ENCODE measurements at regions not wholly inside any gene's neighbourhood (a gene's known extent, or its start where the extent isn't known, plus 50 kb on each side); places are given as distances from the start of the nearest gene placed in this dataset.

- Histone ChIP-seq H3K4me1 (ENCODE audit: control insufficient read depth in 2 of 3, insufficient read depth in 2 of 3, low read depth in 1 of 3, low read length in 3 of 3) (no peaks in the 10 kb centered on the region), H3K36me3 (ENCODE audit: control insufficient read depth in 2 of 3, insufficient read depth in 3 of 3, low read length in 3 of 3) (no peaks in the 10 kb centered on the region), H3K9ac (ENCODE audit: low read length in 3 of 3) (no peak overlapping the region), H3K27me3 (ENCODE audit: control insufficient read depth, insufficient read depth, low read length) (no peaks in the 10 kb centered on the region), H3K9me3 (ENCODE audit: control insufficient read depth in 2 of 3, insufficient read depth in 1 of 3, low read length in 3 of 3) (no peaks in the 10 kb centered on the region), H3K4me3 (ENCODE audit: low read length in 3 of 3) (no peak overlapping the region), H3K27ac (ENCODE audit: low read depth in 2 of 2, low read length in 2 of 2) (no peak overlapping the region)
- no peak for FAIRE-seq
- DNase-seq = no peak
- TF ChIP-seq CTCF (IDR thresholded peaks at IDR 0.05; ENCODE audit: borderline replicate concordance, extremely low read depth, insufficient read depth) = no peak
- intact Hi-C loops (cut with DNase I) = no loop called here
These were observed 226.4 kb upstream of the POGK start for GRCh38 chr1:166612886-166613285.

GRCh38 chr1:166616206-166616605 is 223.1 kb upstream of the POGK start:
- Histone ChIP-seq H3K27me3 (ENCODE audit: control insufficient read depth, insufficient read depth, low read length) (no peaks in the 10 kb centered on the region), H3K4me3 (ENCODE audit: low read length in 3 of 3) (no peak overlapping the region), H3K4me1 (ENCODE audit: control insufficient read depth in 2 of 3, insufficient read depth in 2 of 3, low read depth in 1 of 3, low read length in 3 of 3) (no peaks in the 10 kb centered on the region), H3K9ac (ENCODE audit: low read length in 3 of 3) (no peak overlapping the region), H3K36me3 (ENCODE audit: control insufficient read depth in 2 of 3, insufficient read depth in 3 of 3, low read length in 3 of 3) (no peaks in the 10 kb centered on the region), H3K27ac (ENCODE audit: low read depth in 2 of 2, low read length in 2 of 2) (no peak overlapping the region), H3K9me3 (ENCODE audit: control insufficient read depth in 2 of 3, insufficient read depth in 1 of 3, low read length in 3 of 3) (no peaks in the 10 kb centered on the region)
- intact Hi-C loops (cut with DNase I) = no loop called here
- no peak for DNase-seq
- no peak for TF ChIP-seq CTCF (IDR thresholded peaks at IDR 0.05; ENCODE audit: borderline replicate concordance, extremely low read depth, insufficient read depth)
- peak; percentile 41 for FAIRE-seq

DNA sequence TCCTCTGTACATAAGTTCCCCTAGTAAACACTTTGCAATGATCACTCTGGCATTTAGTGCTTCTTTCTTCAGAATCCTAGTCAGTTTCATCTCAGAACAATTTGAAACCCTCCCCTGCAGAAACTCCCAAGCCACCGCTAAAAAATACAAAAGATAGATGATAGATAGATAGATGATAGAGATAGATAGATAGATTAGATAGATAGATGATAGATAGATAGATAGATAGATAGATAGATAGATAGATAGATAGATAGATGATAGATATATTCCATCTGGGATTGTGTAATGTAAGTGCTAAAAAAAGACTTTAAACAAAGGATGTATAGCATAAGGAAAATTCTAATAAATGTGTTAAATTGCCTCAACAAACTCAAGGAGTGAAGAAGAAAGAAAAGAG is 212.6 kb upstream of the POGK start:
- H3K36me3 ChIP-seq (ENCODE audit: control insufficient read depth in 2 of 3, insufficient read depth in 3 of 3, low read length in 3 of 3) = no peaks in the 10 kb centered on the region
- no peak for FAIRE-seq
- no peak for DNase-seq
- no peaks in the 10 kb centered on the region for H3K9me3 ChIP-seq (ENCODE audit: control insufficient read depth in 2 of 3, insufficient read depth in 1 of 3, low read length in 3 of 3)
- H3K27ac ChIP-seq (ENCODE audit: low read depth in 2 of 2, low read length in 2 of 2) = no peak overlapping the region
- H3K4me3 ChIP-seq (ENCODE audit: low read length in 3 of 3) = no peak overlapping the region
- no peaks in the 10 kb centered on the region for H3K27me3 ChIP-seq (ENCODE audit: control insufficient read depth, insufficient read depth, low read length)
- H3K4me1 ChIP-seq (ENCODE audit: control insufficient read depth in 2 of 3, insufficient read depth in 2 of 3, low read depth in 1 of 3, low read length in 3 of 3) = no peaks in the 10 kb centered on the region
- no peak for TF ChIP-seq CTCF (IDR thresholded peaks at IDR 0.05; ENCODE audit: borderline replicate concordance, extremely low read depth, insufficient read depth)
- no peak overlapping the region for H3K9ac ChIP-seq (ENCODE audit: low read length in 3 of 3)
- intact Hi-C loops (cut with DNase I) = no loop called here

DNA sequence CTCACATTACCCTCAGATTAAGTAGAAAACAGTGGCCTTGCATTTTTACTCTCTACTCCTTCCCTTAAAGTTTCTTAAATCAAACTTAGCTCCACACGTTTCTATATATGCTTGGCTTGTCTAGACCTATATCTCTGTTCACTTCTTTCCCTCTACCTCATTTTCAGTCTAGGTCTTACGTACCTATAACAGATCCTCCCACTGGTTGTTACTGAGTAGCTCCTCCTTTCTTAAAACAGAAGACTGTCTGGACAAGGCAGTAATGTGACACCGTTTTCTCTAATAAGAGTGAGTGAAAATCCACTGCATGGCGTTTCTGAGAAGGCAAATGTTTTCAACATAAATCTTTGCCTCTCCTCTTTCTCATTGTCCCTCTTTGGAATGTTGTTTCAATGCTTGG is 211.7 kb upstream of the POGK start:
- intact Hi-C loops (cut with DNase I) = no loop called here
- Histone ChIP-seq H3K36me3 (ENCODE audit: control insufficient read depth in 2 of 3, insufficient read depth in 3 of 3, low read length in 3 of 3) (no peaks in the 10 kb centered on the region), H3K9me3 (ENCODE audit: control insufficient read depth in 2 of 3, insufficient read depth in 1 of 3, low read length in 3 of 3) (no peaks in the 10 kb centered on the region), H3K4me3 (ENCODE audit: low read length in 3 of 3) (no peak overlapping the region), H3K27me3 (ENCODE audit: control insufficient read depth, insufficient read depth, low read length) (no peaks in the 10 kb centered on the region), H3K27ac (ENCODE audit: low read depth in 2 of 2, low read length in 2 of 2) (no peak overlapping the region), H3K4me1 (ENCODE audit: control insufficient read depth in 2 of 3, insufficient read depth in 2 of 3, low read depth in 1 of 3, low read length in 3 of 3) (no peaks in the 10 kb centered on the region), H3K9ac (ENCODE audit: low read length in 3 of 3) (no peak overlapping the region)
- TF ChIP-seq CTCF (IDR thresholded peaks at IDR 0.05; ENCODE audit: borderline replicate concordance, extremely low read depth, insufficient read depth) = no peak
- FAIRE-seq = no peak
- DNase-seq = peak in 2 of 5 donors; percentile 1 to 9
